HG03342 (cell line): ENCODE measurements at regions not wholly inside any gene's neighbourhood (a gene's known extent, or its start where the extent isn't known, plus 50 kb on each side); places are given as distances from the start of the nearest gene placed in this dataset.

ENCODE experiments used
- ATAC-seq: cut with Tn5 transposase; IDR thresholded peaks from one replicate; pipeline ENCODE4 v1.9.1; 2021; ENCODE audit warnings: mild to moderate bottlenecking, moderate library complexity; ENCODE audit not compliant: unreplicated experiment

DNA sequence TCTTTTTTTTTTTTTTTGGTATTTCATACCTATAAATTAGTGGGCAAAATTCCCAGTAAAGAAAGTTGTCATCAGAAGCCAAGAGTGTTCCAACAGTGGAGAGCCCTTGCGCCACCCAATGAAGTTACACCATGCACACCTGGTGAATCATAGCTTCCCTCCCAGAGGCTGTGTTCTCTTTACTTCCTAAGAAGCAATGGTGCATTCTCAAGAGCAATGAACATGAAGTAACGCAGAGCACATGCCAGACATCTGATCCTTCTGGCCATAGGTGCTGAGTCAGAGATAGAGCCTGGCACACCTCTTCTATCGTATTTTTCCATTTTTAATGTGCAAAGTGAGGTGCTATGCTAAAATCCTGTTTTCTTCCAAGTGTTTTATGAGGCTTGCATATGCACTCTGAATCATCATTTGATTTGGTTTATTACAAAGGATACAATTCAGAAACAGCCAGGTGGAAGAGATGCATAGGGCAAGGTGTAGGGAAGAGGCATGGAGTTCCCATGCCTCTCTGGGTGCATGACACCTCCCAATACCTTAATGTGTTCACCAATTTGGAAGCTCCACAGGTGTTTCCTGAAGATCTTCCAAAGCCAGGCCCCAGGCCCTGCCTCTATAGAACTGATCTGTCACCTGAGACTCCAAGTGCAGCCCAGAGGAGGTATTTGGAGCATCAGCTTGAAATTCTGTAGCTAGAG, 408.0 kb downstream of the SIPA1L2 start:
- ATAC-seq, result no peak

DNA sequence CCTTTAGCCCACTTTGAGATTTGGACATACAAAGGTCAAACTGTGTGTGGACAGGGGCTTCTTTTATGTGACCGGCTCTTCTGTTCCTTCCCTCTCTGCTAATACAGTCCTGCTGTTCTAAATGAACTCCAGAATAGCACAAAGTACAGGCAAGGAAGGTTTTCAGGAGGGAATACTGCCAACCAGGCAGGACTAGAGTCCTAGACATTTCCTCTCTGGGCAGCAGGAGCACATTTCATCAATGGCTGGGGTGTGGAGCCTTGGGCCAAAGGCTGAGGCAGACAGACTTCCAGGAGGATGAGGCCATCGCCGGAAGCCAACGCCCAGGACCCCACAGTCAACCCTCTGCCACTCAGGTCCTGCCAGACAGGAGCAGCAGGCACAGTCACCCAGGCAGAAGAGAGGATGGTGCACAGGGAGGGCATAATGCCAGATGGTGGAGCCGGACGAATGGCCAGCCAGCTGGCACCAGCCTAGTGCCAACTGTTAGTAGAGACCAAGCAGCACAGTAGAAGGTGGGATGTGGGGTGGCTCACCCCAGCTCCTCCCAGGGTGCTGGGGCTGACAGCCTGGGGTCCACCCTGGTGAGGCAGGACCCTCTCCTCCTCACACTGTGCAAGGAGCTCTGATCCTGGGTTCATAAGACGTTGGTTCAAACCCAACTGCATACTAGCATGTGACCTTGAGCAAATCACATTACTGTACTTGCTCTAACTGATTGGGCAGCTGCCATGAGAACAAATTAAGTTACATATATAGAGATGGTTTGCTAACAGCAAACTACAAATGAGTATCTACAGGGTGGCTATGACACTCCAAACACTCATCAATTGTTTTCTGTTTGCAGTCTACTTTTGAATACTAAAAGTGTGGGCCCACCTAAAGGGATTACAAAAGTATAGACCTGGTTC, 410.7 kb downstream of the SIPA1L2 start:
- no peak for ATAC-seq

DNA sequence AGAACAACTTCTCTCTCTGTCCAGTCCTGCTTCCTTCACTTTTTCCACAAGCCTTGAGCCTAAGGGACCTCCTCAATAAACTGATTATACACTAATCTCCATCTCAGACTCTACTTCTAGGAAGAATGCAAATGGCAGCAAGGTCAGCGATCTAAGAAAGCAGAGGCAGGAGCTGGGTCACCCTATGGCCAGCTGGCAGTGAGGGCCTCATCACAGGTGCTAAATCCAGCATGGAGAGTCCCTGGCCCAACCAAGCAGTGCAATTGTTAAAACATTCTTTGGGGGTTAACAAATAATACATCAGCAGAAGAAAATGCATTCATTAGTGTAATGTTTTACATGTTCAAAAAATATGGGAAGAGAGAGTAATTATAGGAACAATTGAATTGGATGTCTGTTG, 416.0 kb downstream of the SIPA1L2 start:
- ATAC-seq, result no peak

DNA sequence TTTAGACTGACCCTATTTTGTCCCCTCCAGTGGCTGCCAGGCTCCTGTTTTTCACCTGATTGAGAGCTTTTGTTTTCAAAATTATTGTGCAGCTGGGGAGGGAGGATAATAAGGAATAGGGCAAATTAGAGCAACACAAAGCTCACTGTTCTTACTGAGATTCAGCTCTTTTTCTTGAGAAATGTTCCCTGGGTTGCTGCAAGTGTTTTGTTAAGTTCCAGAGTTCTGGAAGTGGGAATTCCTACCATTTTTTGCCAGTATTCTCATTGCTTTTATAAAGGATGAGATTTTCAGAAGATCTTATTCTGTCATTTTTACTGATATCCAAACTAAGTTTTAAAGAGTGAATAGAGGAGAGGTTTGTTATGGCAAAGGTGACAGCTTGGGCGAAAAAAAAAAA, 417.7 kb downstream of the SIPA1L2 start:
- no peak for ATAC-seq

DNA sequence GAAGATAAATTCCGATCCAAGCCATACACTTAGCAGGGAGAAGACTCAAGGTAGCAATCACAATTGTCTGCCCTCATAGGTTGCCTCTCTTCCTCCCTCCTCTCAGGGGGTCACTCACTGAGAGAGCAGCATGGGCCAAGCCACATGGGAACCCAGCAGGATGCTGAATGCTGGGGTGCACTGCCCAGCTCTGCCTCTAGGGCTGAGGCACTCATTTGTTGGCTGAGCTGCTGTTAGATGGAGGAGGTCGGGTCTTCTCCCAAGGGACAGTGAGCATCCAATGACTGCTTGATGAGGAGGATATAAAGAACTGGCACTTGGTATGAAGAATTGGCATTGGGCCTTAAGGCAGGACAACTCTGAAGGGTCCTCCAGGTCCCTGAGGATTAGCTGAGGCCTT, 418.8 kb downstream of the SIPA1L2 start:
- peak; percentile 85 for ATAC-seq

DNA sequence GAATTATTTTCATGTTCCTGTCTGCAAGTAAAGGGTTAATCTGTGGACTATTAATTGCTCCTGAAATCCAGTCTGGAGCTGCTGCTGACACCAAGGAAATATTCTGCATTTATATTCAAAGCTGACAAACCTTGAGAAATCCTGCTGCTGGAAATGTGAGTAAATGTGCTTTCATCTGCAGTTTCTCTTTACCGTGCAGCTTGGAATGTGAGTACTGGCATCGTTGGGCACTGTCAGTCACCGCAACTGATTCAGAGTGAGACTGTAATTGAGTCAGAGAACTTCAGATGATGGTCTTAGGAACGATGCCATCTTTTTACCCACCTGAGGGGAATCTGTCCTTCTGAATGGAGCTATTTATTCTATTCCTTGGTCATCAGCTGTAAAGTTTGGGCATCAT, 420.6 kb downstream of the SIPA1L2 start:
- ATAC-seq, result no peak

DNA sequence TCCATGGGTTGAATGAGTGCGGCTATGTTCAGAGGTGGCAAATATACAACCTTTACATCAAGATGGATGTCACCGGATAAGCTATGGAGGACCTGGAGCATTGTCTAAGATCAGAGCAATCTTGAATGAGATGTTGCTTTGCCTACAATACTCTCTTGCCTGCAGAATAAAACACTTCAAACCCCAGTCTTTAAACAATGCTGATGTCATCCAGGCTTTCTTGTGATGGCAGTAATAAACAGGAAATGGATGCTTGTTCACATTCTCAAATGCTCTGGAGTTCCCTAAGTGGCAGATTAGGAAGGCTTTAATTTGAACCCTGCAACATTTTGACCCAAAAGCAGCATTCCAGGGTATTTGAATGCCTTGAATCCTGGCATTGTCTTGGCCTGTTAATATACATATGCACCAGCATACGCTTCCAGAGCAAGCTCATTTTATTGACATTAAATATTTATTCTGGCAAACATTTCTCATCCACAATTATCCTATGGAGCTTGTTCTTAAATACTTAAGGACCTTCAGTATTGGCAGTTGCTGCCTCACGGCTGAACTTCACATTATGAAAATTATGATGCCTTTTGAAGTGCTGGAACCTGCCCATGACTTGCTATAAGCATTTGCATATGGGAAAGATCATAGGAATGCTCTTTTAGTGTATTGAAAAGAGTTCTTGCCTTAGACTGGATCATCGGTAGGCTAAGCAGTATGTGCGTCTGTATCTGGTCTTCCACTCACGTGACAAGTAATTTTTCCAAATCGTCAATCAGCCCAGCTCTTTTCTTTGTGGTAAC, 422.7 kb downstream of the SIPA1L2 start:
- no peak for ATAC-seq

DNA sequence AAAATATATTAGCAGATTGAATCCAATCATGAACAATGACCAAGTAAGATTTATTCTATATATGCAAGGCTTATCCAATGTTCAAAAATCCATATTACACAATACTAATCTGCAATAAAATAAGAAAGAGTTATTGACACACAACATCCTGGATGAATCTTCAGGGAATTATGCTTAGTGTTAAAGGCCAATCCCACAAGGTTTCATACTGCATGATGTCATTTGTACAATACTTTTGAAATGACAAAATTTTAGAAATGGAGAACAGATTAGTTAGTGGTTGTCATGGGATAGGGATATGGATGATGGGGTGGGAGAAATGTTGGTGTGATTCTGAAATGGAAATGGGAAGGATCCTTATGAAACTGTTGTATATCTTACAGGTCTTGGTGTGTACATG, 425.7 kb downstream of the SIPA1L2 start:
- no peak for ATAC-seq

DNA sequence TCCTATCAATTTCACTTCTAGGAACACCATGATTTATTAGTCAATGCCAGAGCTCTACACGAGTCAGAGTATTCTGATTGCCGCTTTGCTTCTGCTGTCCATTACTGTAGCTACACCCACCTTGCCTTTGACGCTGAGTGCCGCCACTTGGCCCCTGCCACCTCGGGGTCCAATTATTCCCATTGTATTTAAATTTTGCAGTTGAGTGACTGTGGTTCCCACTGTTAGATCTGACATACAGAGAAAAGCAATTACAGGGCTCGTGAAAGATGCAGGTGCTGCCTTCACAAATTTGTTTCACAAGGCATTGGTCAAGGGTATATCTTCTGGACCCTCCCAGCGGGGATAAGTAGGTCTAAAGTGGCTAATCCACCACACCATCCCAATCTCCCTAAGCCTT, 428.9 kb downstream of the SIPA1L2 start:
- ATAC-seq, result no peak

DNA sequence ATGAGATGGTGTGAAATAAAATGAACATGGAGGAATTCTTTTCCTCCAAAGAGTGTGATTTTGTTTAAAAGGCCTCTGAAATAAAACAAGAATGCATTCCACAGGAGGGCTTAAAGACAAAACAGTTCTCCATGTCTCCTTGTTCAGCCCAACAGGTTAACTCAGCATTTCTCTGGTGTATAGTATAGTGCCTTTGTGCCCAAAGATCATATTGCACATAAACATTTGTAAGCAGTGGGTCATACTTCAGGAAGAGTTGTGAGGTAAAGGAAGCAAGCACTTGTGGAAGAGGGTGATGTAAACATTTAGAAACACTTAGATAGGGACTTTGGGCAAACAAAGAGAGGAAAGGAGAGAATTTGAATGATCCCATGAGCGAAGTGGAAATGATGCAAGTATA, 433.9 kb downstream of the SIPA1L2 start:
- ATAC-seq, result no peak

DNA sequence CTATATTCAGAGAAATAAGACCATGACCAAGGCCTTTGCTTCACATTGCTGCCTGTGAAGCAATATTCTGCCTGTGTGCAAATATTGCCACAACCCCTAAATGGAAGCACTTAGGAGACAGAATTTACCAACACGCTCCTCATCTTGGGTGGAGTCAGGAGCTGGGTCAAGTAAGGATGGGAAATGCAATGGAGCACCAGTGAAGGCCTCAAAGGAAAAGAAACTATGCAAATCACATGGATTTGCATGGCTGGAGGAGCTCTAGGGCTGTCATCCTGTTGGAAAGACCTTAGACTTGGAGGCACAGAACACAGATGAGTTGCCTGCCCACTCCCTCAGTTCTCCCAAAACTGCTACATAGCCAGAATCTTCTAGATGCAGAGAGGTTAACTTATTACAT, 435.5 kb downstream of the SIPA1L2 start:
- no peak for ATAC-seq

DNA sequence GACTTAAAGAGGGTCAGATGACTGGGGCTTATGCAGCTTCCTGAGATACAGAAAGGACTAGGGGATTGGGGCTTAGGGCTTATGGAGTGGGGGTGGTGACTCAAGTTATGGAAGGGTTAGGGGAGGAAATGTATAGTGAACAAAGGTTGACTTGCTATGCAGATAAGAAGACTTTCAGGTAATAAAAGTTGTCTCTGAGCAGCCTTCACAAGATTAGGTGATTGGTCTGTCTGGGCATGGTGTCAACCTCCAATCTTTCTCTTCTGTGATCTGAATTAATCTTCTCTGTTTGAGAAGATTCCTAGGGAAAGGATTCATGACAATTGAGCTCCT, 436.5 kb downstream of the SIPA1L2 start:
- no peak for ATAC-seq

DNA sequence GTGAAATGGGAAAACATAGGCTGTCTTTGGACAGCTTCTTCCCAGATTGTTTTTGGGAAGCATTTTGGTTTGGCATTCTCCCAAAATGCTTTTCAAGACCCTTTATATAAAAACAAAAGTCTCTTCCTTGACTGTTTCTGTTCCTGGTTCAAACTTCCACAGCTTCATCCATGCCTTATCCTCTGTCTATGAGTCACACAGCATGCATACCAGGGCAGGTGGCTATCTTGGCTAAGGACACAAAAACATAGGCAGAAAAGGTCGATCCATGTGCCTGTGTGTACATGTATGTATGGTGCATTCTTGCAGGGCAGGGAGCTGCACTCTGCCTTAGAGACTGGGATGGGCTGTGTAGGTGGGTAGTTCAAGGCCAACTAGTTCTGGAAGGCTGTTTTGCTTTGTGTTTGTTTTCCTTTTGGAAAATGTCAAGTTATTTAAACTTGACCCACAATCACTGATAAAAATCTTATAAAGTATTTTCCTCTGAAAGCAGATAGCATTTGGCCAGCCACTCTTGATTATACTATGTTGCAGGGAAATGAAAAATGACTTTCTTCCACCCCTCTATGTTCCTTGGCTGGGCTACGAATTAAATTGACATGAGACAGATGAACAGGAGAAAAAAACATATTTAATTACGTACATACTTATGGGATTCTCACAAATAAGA, 437.0 kb downstream of the SIPA1L2 start:
- ATAC-seq, result no peak

DNA sequence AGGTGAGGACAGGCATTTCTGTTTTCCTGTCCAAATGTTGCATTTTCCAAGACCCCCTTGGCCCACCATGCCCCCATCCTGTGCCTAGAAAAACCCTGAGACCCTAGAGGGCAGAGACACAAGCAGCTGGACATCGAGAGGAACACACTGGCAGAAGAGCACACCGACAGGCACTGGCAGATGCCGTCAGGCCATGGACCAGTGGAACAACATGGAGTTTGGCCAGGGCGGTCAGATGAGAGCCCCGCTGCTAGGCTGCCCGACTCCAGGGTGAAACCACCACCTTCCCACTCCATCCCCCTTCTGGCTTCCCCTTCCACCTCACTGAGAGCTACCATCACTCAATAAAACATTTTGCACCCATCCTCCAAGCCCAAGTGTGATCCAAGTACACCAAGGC, 438.4 kb downstream of the SIPA1L2 start:
- no peak for ATAC-seq

DNA sequence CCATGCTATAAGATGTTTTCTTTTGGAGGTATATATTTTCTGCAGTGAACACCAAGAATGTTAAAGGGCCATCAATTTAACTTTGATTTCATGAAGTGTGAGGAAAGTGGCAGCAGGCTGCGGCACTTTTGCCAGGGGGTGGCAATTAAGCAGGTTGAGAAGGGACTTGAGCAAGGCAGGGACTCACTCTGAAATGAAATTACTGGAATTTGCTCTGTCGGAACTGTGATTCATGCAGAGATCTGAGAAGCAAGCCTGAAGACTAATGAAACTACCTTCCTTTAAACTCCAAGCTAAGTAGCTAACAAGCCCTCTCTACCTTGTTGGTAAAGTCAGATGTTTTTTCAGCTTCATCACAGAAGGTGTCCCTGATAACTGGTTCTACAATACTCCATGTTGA, 441.6 kb downstream of the SIPA1L2 start:
- no peak for ATAC-seq

DNA sequence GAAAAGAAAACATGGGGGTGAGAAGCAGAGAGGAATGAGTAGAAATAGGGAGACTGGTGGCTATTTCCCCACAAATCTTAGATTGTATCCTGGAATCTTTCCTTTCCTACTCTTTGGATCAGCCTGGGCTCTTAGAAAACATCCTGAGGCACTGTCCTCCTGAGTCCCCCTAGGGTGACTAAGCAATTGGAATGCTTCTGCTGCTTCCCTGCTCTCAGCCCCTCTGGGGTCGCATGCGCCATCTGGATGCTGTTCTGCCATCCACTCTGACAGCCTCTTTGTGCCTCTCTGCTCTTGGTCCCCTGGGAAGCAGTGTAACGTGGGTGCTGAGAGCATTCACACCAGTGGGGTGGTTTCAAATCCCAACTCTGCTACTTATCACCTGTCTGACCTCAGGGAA, 443.0 kb downstream of the SIPA1L2 start:
- no peak for ATAC-seq

DNA sequence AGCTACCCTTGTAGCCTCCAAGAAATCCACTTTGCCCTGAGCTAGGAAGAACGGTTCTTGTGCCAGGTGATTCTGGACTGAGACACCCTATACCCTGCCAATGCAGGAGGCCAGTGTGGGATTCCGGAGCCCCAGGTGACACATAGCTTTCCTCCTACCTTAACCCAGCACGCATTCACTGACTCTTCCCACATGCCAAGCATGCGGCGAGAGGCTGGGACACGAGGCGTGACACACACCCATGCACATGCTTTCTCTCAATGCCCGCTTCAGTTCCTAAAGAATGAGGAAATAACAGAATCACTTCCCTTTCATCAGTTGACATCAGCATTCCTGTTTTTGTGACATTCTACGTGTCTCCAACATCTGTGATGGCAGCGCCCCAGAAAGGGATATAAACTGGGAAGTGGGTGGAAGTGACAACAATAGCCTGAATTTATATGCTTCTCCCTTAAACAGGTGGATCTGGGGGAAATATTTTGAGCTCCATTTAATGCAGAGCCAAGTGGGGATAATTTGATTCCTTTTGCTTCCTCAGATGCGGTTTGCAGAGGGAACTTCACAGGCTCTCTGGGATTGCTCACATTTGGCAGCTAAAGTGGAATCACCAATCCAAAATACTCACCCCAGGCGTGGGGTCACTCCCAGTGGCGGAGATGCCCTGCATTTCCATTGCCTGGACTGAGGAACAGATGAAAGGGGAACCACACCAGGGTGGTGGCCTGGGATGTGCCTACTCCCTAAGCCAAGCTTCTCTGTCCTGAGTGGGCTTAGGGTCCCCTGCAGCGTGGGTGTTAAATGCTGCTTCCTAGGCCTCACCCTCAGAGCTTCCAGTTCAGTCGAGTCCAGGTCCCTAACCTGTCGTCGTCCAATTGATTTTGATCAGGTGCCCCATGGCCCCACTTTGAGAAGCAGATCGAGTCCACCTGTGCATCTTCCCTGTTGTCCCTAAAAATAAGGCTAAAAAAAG, 445.1 kb downstream of the SIPA1L2 start:
- ATAC-seq, result no peak

DNA sequence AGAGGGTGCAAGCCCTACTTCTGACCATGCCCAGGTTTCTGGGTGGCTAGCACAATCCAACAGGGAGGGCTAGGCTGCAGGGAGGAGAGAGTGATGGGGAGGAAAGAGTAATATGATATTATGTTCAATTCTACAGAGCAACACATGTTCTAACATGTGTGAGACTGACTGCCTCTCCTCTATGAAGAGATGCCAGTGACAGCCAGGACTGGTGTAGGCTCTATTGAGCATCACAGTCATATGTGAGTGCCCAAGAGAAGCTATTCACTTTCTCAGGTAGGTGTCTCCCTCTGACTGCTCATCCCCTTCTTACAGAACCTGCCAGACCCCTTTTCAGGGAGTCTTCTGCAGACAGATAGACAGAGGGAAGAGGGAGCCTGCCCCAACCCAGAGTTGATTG, 446.1 kb downstream of the SIPA1L2 start:
- no peak for ATAC-seq

DNA sequence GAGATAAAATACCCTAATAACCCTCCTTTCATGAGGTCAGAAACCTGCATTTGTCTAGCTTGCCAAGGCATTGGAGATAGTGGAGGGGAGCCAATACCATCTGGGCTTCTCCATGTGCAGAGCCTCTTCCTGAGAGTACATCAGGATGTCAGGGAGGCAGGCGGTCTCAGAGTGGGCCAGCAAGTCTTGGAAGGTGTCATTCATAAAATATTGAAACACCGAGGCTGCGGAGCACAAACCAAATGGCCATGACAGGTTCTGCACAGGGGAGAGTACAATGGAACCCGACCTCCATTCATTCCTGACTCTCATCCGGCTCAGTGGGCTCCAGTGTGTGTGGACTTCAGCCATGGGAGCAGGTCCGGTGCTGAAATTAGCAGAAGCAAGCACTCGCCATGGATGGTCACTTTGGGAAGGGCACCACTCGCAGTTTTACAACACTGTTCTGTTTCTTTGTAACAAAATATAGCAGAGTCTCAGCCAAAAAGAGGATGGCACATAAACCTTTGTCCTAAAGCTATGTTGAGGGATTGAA, 446.6 kb downstream of the SIPA1L2 start:
- ATAC-seq, result no peak

DNA sequence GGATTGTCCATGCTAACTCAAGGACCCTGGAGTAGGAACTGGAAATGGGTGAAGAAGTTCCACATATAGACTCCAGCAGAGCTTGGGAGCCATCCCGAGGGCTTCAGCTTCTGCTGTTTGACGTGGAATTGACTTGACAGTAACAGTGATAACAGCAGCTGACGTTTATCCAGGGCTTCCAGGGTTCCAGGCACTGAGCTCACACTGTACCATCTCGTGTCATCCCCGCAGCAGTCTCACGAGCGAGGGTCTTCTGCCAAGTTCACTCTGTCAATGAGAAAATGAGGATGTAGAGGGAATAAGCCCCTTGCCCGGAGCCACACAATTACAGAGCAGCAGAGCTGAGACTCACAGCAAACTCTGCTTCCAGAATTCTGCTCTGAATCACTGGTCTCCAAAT, 447.7 kb downstream of the SIPA1L2 start:
- ATAC-seq, result no peak
